Epithelial cell of proximal tubule (primary cell): ENCODE measurements at regions not wholly inside any gene's neighbourhood (a gene's known extent, or its start where the extent isn't known, plus 50 kb on each side); places are given as distances from the start of the nearest gene placed in this dataset.
"Not testable (repeated sequence)": the region's sequence is repeated elsewhere in the genome, so short reads cannot be mapped to it uniquely, and the experiment has no call there.

Experiments used
- DNase-seq: peaks from one replicate; pipeline ENCODE4 v3.0.0-alpha.2; 2011; ENCODE audit warnings: low read depth
- H3K4me3 ChIP-seq: 2 replicates; pipeline ENCODE4 v1.5.1; 2011; ENCODE audit warnings: low read depth, mild to moderate bottlenecking, low read length
- CTCF ChIP-seq: conservative IDR thresholded peaks from 2 replicates; pipeline ENCODE4 v1.5.1; 2012; ENCODE audit warnings: low read depth, mild to moderate bottlenecking, low read length

GRCh38 chr2:215536510-215536909 lies 100.6 kb upstream of the FN1 start:
- no peak overlapping the region for H3K4me3 ChIP-seq
- no peak for DNase-seq
- no peak for TF ChIP-seq CTCF

- TF ChIP-seq CTCF, result no peak
- H3K4me3 ChIP-seq, result no peak overlapping the region
- no peak for DNase-seq
Measured at GRCh38 chr2:215535741-215536140, 99.9 kb upstream of the FN1 start.

- no peak for TF ChIP-seq CTCF
- no peak for DNase-seq
- H3K4me3 ChIP-seq, result no peak overlapping the region
Measured at GRCh38 chr2:215535125-215535668, 99.3 kb upstream of the FN1 start.

GRCh38 chr2:215533716-215534115 lies 97.8 kb upstream of the FN1 start:
- H3K4me3 ChIP-seq, DNase-seq: not testable (repeated sequence)

- H3K4me3 ChIP-seq, result no peak overlapping the region
- no peak for DNase-seq
- no peak for TF ChIP-seq CTCF
Measured at GRCh38 chr2:215532844-215533243, 97.0 kb upstream of the FN1 start.

GRCh38 chr2:215531284-215531683 lies 95.4 kb upstream of the FN1 start:
- DNase-seq, result no peak
- no peak overlapping the region for H3K4me3 ChIP-seq
- TF ChIP-seq CTCF, result no peak

GRCh38 chr2:215530191-215530968 lies 94.5 kb upstream of the FN1 start:
- TF ChIP-seq CTCF, result no peak
- no peak overlapping the region for H3K4me3 ChIP-seq
- DNase-seq, result no peak
